ENCODE measurements at regions not wholly inside any gene's neighbourhood (a gene's known extent, or its start where the extent isn't known, plus 50 kb on each side); places are given as distances from the start of the nearest gene placed in this dataset.

DNA sequence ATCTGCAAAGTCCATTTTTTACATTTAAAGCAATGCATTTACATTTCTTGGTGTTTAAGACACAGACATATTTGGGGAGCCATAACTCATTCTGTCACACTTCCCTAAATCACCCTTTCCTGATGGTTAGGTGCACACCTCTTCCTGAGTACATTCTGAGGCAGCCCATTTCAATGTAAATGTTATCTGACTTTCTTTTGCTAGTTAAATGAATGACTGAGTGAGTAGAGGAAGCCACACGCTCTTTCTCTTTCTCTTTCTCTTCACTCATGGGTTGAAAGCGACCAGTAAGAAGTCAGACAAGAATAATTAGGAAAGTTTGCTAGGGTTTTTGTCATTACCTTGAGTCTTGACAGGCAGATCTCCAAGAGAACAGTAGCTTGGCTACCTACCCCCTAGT is 143.1 kb downstream of the S1PR1 start:
- H3K4me2 ChIP-seq (ENCODE audit: low read depth, low read length), result no peak overlapping the region
- H3K9ac ChIP-seq (ENCODE audit: insufficient read depth, low read depth, low read length), result no peak overlapping the region
- WGBS (ENCODE audit: low lambda C conversion rate), result 0% methylated on average over 2 of the region's 2 CpGs
- DNase-seq (ENCODE audit: low spot score) (no peak), FAIRE-seq (no peak), ATAC-seq (no peak)
- no peaks in the 10 kb centered on the region for H4K20me1 ChIP-seq (ENCODE audit: insufficient read depth, low read length)
- H3K9me3 ChIP-seq (ENCODE audit: low read length), result no peaks in the 10 kb centered on the region
- CTCF ChIA-PET (ENCODE audit: low intra/inter-chr PET ratio, low total read pairs), result no interaction called here
- no peaks in the 10 kb centered on the region for H3K4me1 ChIP-seq (ENCODE audit: insufficient read depth, low read length)
- H2AFZ ChIP-seq (ENCODE audit: low read length), result no peak overlapping the region
- H3K27ac ChIP-seq (ENCODE audit: extremely low read length, insufficient read depth, low read length), result no peak overlapping the region
- no peaks in the 10 kb centered on the region for H3K36me3 ChIP-seq (replicated peaks in 1 of 2; ENCODE audit: control insufficient read depth in 1 of 2, insufficient read depth in 2 of 2, low read length in 2 of 2)
- POLR2A ChIA-PET, result no interaction called here
- TF ChIP-seq ZNF441 (CRISPR knock-in tag; IDR thresholded peaks at IDR 0.05; ENCODE audit: borderline replicate concordance) (no peak), ZNF230 (CRISPR knock-in tag; IDR thresholded peaks at IDR 0.05) (no peak), MED1 (CRISPR knock-in tag; IDR thresholded peaks at IDR 0.05) (no peak), PAX8 (CRISPR knock-in tag; IDR thresholded peaks at IDR 0.05; ENCODE audit: borderline replicate concordance) (no peak), ZSCAN21 (CRISPR knock-in tag; IDR thresholded peaks at IDR 0.05; ENCODE audit: borderline replicate concordance) (no peak), NCOR1 (IDR thresholded peaks at IDR 0.05; ENCODE audit: borderline replicate concordance, low read length) (no peak), GATA4 (IDR thresholded peaks at IDR 0.05; ENCODE audit: borderline replicate concordance, low read depth) (no peak), PAF1 (CRISPR knock-in tag; IDR thresholded peaks at IDR 0.05) (no peak)
- TF ChIP-seq, protein P1, sequence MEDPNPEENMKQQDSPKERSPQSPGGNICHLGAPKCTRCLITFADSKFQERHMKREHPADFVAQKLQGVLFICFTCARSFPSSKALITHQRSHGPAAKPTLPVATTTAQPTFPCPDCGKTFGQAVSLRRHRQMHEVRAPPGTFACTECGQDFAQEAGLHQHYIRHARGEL (CRISPR knock-in tag; IDR thresholded peaks at IDR 0.05), result no peak
- TF ChIP-seq, protein P2, sequence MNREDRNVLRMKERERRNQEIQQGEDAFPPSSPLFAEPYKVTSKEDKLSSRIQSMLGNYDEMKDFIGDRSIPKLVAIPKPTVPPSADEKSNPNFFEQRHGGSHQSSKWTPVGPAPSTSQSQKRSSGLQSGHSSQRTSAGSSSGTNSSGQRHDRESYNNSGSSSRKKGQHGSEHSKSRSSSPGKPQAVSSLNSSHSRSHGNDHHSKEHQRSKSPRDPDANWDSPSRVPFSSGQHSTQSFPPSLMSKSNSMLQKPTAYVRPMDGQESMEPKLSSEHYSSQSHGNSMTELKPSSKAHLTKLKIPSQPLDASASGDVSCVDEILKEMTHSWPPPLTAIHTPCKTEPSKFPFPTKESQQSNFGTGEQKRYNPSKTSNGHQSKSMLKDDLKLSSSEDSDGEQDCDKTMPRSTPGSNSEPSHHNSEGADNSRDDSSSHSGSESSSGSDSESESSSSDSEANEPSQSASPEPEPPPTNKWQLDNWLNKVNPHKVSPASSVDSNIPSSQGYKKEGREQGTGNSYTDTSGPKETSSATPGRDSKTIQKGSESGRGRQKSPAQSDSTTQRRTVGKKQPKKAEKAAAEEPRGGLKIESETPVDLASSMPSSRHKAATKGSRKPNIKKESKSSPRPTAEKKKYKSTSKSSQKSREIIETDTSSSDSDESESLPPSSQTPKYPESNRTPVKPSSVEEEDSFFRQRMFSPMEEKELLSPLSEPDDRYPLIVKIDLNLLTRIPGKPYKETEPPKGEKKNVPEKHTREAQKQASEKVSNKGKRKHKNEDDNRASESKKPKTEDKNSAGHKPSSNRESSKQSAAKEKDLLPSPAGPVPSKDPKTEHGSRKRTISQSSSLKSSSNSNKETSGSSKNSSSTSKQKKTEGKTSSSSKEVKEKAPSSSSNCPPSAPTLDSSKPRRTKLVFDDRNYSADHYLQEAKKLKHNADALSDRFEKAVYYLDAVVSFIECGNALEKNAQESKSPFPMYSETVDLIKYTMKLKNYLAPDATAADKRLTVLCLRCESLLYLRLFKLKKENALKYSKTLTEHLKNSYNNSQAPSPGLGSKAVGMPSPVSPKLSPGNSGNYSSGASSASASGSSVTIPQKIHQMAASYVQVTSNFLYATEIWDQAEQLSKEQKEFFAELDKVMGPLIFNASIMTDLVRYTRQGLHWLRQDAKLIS (CRISPR knock-in tag; IDR thresholded peaks at IDR 0.05), result no peak
- TF ChIP-seq, protein P3, sequence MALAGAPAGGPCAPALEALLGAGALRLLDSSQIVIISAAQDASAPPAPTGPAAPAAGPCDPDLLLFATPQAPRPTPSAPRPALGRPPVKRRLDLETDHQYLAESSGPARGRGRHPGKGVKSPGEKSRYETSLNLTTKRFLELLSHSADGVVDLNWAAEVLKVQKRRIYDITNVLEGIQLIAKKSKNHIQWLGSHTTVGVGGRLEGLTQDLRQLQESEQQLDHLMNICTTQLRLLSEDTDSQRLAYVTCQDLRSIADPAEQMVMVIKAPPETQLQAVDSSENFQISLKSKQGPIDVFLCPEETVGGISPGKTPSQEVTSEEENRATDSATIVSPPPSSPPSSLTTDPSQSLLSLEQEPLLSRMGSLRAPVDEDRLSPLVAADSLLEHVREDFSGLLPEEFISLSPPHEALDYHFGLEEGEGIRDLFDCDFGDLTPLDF (CRISPR knock-in tag; IDR thresholded peaks at IDR 0.05), result no peak
- no peaks in the 10 kb centered on the region for H3K79me2 ChIP-seq (ENCODE audit: insufficient read depth, low read length)
- no peaks in the 10 kb centered on the region; a peak in 1 of 5 replicates for H3K27me3 ChIP-seq (ENCODE audit: control insufficient read depth in 1 of 2, insufficient read depth in 2 of 2, low read length in 2 of 2)
- BruUV-seq (replicated peaks), result no TSS peak
- intact Hi-C loops (cut with micrococcal nuclease; ENCODE audit: unreplicated experiment) (no loop called here), in situ Hi-C loops (cut with HindIII; ENCODE audit: extremely low pct_ligation_motif_present, low pct_unique_long_range_greater_than_20kb) (no loop called here)
- H3K4me3 ChIP-seq (replicated peaks in 1 of 3; ENCODE audit: insufficient read depth in 1 of 3, low read depth in 2 of 3, low read length in 3 of 3), result no peak overlapping the region

All from HepG2 (cell line).